ENCODE measurements at regions not wholly inside any gene's neighbourhood (a gene's known extent, or its start where the extent isn't known, plus 50 kb on each side); places are given as distances from the start of the nearest gene placed in this dataset.

- no peaks in the 10 kb centered on the region for H3K9me2 ChIP-seq (ENCODE audit: insufficient read depth, low read length)
- POLR2A ChIA-PET, result no interaction called here
Observed at GRCh38 chr20:63091901-63092659, 85.3 kb upstream of the BHLHE23 start.

GRCh38 chr20:63090682-63091571 is 84.2 kb upstream of the BHLHE23 start:
- Histone ChIP-seq H3K4me2 (ENCODE audit: low read length) (no peak overlapping the region), H3K4me3 (ENCODE audit: low read depth, low read length, poor library complexity, severe bottlenecking) (no peak overlapping the region), H3K27ac (ENCODE audit: low read depth, low read length, poor library complexity, severe bottlenecking) (no peak overlapping the region), H3K36me3 (ENCODE audit: insufficient read depth, low read length) (no peaks in the 10 kb centered on the region), H3K9me2 (ENCODE audit: insufficient read depth, low read length) (no peaks in the 10 kb centered on the region), H3K79me2 (ENCODE audit: insufficient read depth, low read depth, low read length) (no peaks in the 10 kb centered on the region), H3K4me1 (ENCODE audit: insufficient read depth, low read length, poor library complexity, severe bottlenecking) (no peaks in the 10 kb centered on the region), H3K9me3 (ENCODE audit: low read length) (no peaks in the 10 kb centered on the region), H4K20me1 (ENCODE audit: insufficient read depth, low read length) (no peaks in the 10 kb centered on the region), H2AFZ (ENCODE audit: low read length) (no peak overlapping the region)
- POLR2A ChIA-PET, result no interaction called here
- no peak for DNase-seq (ENCODE audit: low spot score)
- no peak for TF ChIP-seq CTCF (conservative IDR thresholded peaks at IDR 0.05; ENCODE audit: low read length)
- TF ChIP-seq EZH2phosphoT487 (IDR thresholded peaks at IDR 0.05; ENCODE audit: borderline replicate concordance, low read depth, low read length), result no peak
- CTCF ChIA-PET (ENCODE audit: unreplicated experiment), result no interaction called here
- intact Hi-C loops (cut with micrococcal nuclease; ENCODE audit: unreplicated experiment), result no loop called here
- BruUV-seq (replicated peaks), result no TSS peak

More at GRCh38 chr20:63091901-63092659, 85.3 kb upstream of the BHLHE23 start:
- Histone ChIP-seq H3K4me1 (ENCODE audit: insufficient read depth, low read length, poor library complexity, severe bottlenecking) (no peaks in the 10 kb centered on the region), H3K9me3 (ENCODE audit: low read length) (no peaks in the 10 kb centered on the region), H3K4me2 (ENCODE audit: low read length) (no peak overlapping the region), H3K27ac (ENCODE audit: low read depth, low read length, poor library complexity, severe bottlenecking) (no peak overlapping the region), H3K36me3 (ENCODE audit: insufficient read depth, low read length) (no peaks in the 10 kb centered on the region), H3K79me2 (ENCODE audit: insufficient read depth, low read depth, low read length) (no peaks in the 10 kb centered on the region), H3K4me3 (ENCODE audit: low read depth, low read length, poor library complexity, severe bottlenecking) (no peak overlapping the region), H4K20me1 (ENCODE audit: insufficient read depth, low read length) (no peaks in the 10 kb centered on the region), H2AFZ (ENCODE audit: low read length) (no peak overlapping the region)
- TF ChIP-seq EZH2phosphoT487 (IDR thresholded peaks at IDR 0.05; ENCODE audit: borderline replicate concordance, low read depth, low read length) (no peak), CTCF (conservative IDR thresholded peaks at IDR 0.05; ENCODE audit: low read length) (no peak)
- BruUV-seq (replicated peaks), result no TSS peak
- CTCF ChIA-PET (ENCODE audit: unreplicated experiment), result no interaction called here
- no peak for DNase-seq (ENCODE audit: low spot score)
- intact Hi-C loops (cut with micrococcal nuclease; ENCODE audit: unreplicated experiment), result no loop called here

- TF ChIP-seq EZH2phosphoT487 (IDR thresholded peaks at IDR 0.05; ENCODE audit: borderline replicate concordance, low read depth, low read length) (no peak), CTCF (conservative IDR thresholded peaks at IDR 0.05; ENCODE audit: low read length) (no peak)
- H3K9me2 ChIP-seq (ENCODE audit: insufficient read depth, low read length), result no peaks in the 10 kb centered on the region
- H4K20me1 ChIP-seq (ENCODE audit: insufficient read depth, low read length), result no peaks in the 10 kb centered on the region
- no peaks in the 10 kb centered on the region for H3K4me1 ChIP-seq (ENCODE audit: insufficient read depth, low read length, poor library complexity, severe bottlenecking)
- BruUV-seq (replicated peaks), result no TSS peak
- intact Hi-C loops (cut with micrococcal nuclease; ENCODE audit: unreplicated experiment), result no loop called here
- CTCF ChIA-PET (ENCODE audit: unreplicated experiment), result no interaction called here
- POLR2A ChIA-PET, result no interaction called here
- no peaks in the 10 kb centered on the region for H3K79me2 ChIP-seq (ENCODE audit: insufficient read depth, low read depth, low read length)
- DNase-seq (ENCODE audit: low spot score), result no peak
- H3K27ac ChIP-seq (ENCODE audit: low read depth, low read length, poor library complexity, severe bottlenecking), result no peak overlapping the region
- no peak overlapping the region for H2AFZ ChIP-seq (ENCODE audit: low read length)
- H3K36me3 ChIP-seq (ENCODE audit: insufficient read depth, low read length), result no peaks in the 10 kb centered on the region
- H3K9me3 ChIP-seq (ENCODE audit: low read length), result no peaks in the 10 kb centered on the region
- no peak overlapping the region for H3K4me3 ChIP-seq (ENCODE audit: low read depth, low read length, poor library complexity, severe bottlenecking)
- no peak overlapping the region for H3K4me2 ChIP-seq (ENCODE audit: low read length)
Observed at GRCh38 chr20:63090052-63090451, 83.3 kb upstream of the BHLHE23 start.
